H9 (cell line): ENCODE measurements at regions not wholly inside any gene's neighbourhood (a gene's known extent, or its start where the extent isn't known, plus 50 kb on each side); places are given as distances from the start of the nearest gene placed in this dataset.

Source experiments
- DNase-seq: peaks from one replicate; pipeline ENCODE4 v3.0.0-alpha.2; 2017
- H2AFZ ChIP-seq: one replicate; pipeline ENCODE4 v1.6.1; 2013; ENCODE audit warnings: mild to moderate bottlenecking, low read length, control low read depth, moderate library complexity
- H2AK5ac ChIP-seq: 2 replicates; pipeline ENCODE4 v1.6.1; 2013; ENCODE audit warnings: low read length, control low read depth, mixed read lengths; ENCODE audit not compliant: insufficient read length
- H2BK120ac ChIP-seq: one replicate; pipeline ENCODE4 v1.6.1; 2013; ENCODE audit warnings: low read depth, mild to moderate bottlenecking, low read length, control low read depth, inconsistent platforms; ENCODE audit not compliant: poor library complexity, severe bottlenecking
- H2BK12ac ChIP-seq: 2 replicates; pipeline ENCODE4 v1.6.1; 2013; ENCODE audit warnings: low read length, control low read depth, mixed read lengths, low read depth; ENCODE audit not compliant: insufficient read length
- H2BK15ac ChIP-seq: 2 replicates; pipeline ENCODE4 v1.6.1; 2013; ENCODE audit warnings: low read depth, low read length, control low read depth
- H2BK20ac ChIP-seq: one replicate; pipeline ENCODE4 v1.6.1; 2013; ENCODE audit warnings: low read depth, mild to moderate bottlenecking, low read length, control low read depth, inconsistent platforms; ENCODE audit not compliant: poor library complexity, severe bottlenecking
- H2BK5ac ChIP-seq: 2 replicates; pipeline ENCODE4 v1.6.1; 2013; ENCODE audit warnings: low read length, control low read depth, mixed read lengths; ENCODE audit not compliant: insufficient read length
- H3K14ac ChIP-seq: 2 replicates; pipeline ENCODE4 v1.6.1; 2013; ENCODE audit warnings: low read length, control low read depth; ENCODE audit not compliant: insufficient read depth
- H3K18ac ChIP-seq: 2 replicates; pipeline ENCODE4 v1.6.1; 2013; ENCODE audit warnings: low read depth, mild to moderate bottlenecking, mixed read lengths, low read length, control low read depth; ENCODE audit not compliant: insufficient read length
- H3K23ac ChIP-seq: 2 replicates; pipeline ENCODE4 v1.6.1; 2013; ENCODE audit warnings: low read length, control low read depth, mixed read lengths, low read depth; ENCODE audit not compliant: insufficient read length
- H3K23me2 ChIP-seq: 2 replicates; pipeline ENCODE4 v1.6.1; 2013; ENCODE audit warnings: low read depth, mild to moderate bottlenecking, mixed read lengths, low read length, control low read depth; ENCODE audit not compliant: insufficient read length, poor library complexity, severe bottlenecking
- H3K27ac ChIP-seq: 2 replicates; pipeline ENCODE4 v1.5.1; 2013; ENCODE audit warnings: low read length, control low read depth, mixed read lengths, low read depth; ENCODE audit not compliant: insufficient read length
- H3K27me3 ChIP-seq: 2 replicates; pipeline ENCODE4 v1.6.1; 2013; ENCODE audit warnings: low read length, control low read depth, inconsistent platforms; ENCODE audit not compliant: insufficient read depth
- H3K4ac ChIP-seq: 2 replicates; pipeline ENCODE4 v1.6.1; 2013; ENCODE audit warnings: low read depth, mild to moderate bottlenecking, control low read depth, inconsistent platforms, low read length, moderate library complexity
- H3K4me1 ChIP-seq: 2 replicates; pipeline ENCODE4 v1.6.1; 2013; ENCODE audit warnings: low read length, control low read depth, inconsistent platforms; ENCODE audit not compliant: insufficient read depth
- H3K4me2 ChIP-seq: 2 replicates; pipeline ENCODE4 v1.6.1; 2013; ENCODE audit warnings: low read length, control low read depth, mixed read lengths; ENCODE audit not compliant: insufficient read length, insufficient read depth
- H3K56ac ChIP-seq: 2 replicates; pipeline ENCODE4 v1.6.1; 2013; ENCODE audit warnings: low read depth, mild to moderate bottlenecking, mixed read lengths, low read length, control low read depth; ENCODE audit not compliant: insufficient read length
- H3K79me1 ChIP-seq: 2 replicates; pipeline ENCODE4 v1.6.1; 2013; ENCODE audit warnings: low read depth, mild to moderate bottlenecking, moderate library complexity, low read length, control low read depth, inconsistent platforms; ENCODE audit not compliant: insufficient read depth, poor library complexity, severe bottlenecking
- H3K79me2 ChIP-seq: 2 replicates; pipeline ENCODE4 v1.6.1; 2013; ENCODE audit warnings: low read length, control low read depth, inconsistent platforms; ENCODE audit not compliant: insufficient read depth
- H3K9ac ChIP-seq: 2 replicates; pipeline ENCODE4 v1.6.1; 2013; ENCODE audit warnings: low read length, control low read depth, mixed read lengths; ENCODE audit not compliant: insufficient read length; ENCODE audit errors: extremely low read depth
- H3K9me3 ChIP-seq: one replicate; pipeline ENCODE4 v1.6.1; 2013; ENCODE audit warnings: low read depth, low read length, inconsistent platforms; ENCODE audit not compliant: control insufficient read depth
- H3T11ph ChIP-seq: one replicate; pipeline ENCODE4 v1.6.1; 2013; ENCODE audit warnings: mild to moderate bottlenecking, low read length, control low read depth, inconsistent platforms
- H4K20me1 ChIP-seq: one replicate; pipeline ENCODE4 v1.6.1; 2013; ENCODE audit not compliant: control insufficient read depth, insufficient read length, insufficient read depth
- H4K5ac ChIP-seq: 2 replicates; pipeline ENCODE4 v1.6.1; 2013; ENCODE audit warnings: low read depth, mild to moderate bottlenecking, mixed read lengths, low read length, control low read depth; ENCODE audit not compliant: insufficient read length
- H4K8ac ChIP-seq: replicated peaks from 2 replicates; pipeline ENCODE4 v1.6.1; 2013; ENCODE audit warnings: low read length, control low read depth, mixed read lengths, low read depth; ENCODE audit not compliant: insufficient read length
- H4K91ac ChIP-seq: 2 replicates; pipeline ENCODE4 v1.6.1; 2013; ENCODE audit warnings: low read depth, mild to moderate bottlenecking, moderate library complexity, mixed read lengths, low read length, control low read depth; ENCODE audit not compliant: insufficient read length
- H3K27ac Mint-ChIP-seq, 3 experiments: 2 replicates in 2 of 3; 3 replicates in 1 of 3; pipeline ENCODE4 v1.8.0; 2020 to 2021; ENCODE audit warnings: mixed read lengths in 3 of 3, mild to moderate bottlenecking in 1 of 3, moderate library complexity in 1 of 3
- H3K27me3 Mint-ChIP-seq: 2 replicates; pipeline ENCODE4 v1.8.0; 2021; ENCODE audit warnings: low read depth, mild to moderate bottlenecking, moderate library complexity, mixed read lengths
- H3K36me3 Mint-ChIP-seq, 3 experiments: 2 replicates in 2 of 3; 3 replicates in 1 of 3; pipeline ENCODE4 v1.8.0; 2020 to 2021; ENCODE audit warnings: low read depth in 3 of 3, mixed read lengths in 3 of 3; ENCODE audit not compliant: insufficient read depth in 1 of 3
- H3K4me1 Mint-ChIP-seq, 2 experiments: 2 replicates each; pipeline ENCODE4 v1.8.0; 2020; ENCODE audit warnings: mixed read lengths in 2 of 2
- H3K4me3 Mint-ChIP-seq, 2 experiments: 2 replicates in 1 of 2; 3 replicates in 1 of 2; pipeline ENCODE4 v1.8.0; 2020 to 2021; ENCODE audit warnings: mild to moderate bottlenecking in 2 of 2, mixed read lengths in 2 of 2, moderate library complexity in 1 of 2
- H3K9me3 Mint-ChIP-seq, 2 experiments: 2 replicates in 1 of 2; 3 replicates in 1 of 2; pipeline ENCODE4 v1.8.0; 2020; ENCODE audit warnings: mild to moderate bottlenecking in 2 of 2, mixed read lengths in 2 of 2, moderate library complexity in 1 of 2
- CTCF ChIP-seq: fragments of 200-600 bp; sonication (generic); conservative IDR thresholded peaks from 3 replicates; pipeline ENCODE4 v1.8.0; 2021; ENCODE audit warnings: antibody characterized with exemption, mild to moderate bottlenecking
- WGBS: extraction: QIAGEN DNeasy Blood & Tissue Kit; methylation state at CpG from one replicate; pipeline ENCODE4 v1.1.7; 2013; ENCODE audit warnings: missing lambda C conversion rate, low lambda C conversion rate, mixed read lengths; ENCODE audit not compliant: insufficient read length; ENCODE audit errors: extremely low coverage; 5-methylcytosine and 5-hydroxymethylcytosine counted together

- Histone ChIP-seq H3K9me3 (no peaks in the 10 kb centered on the region), H3K4ac (no peak overlapping the region), H4K91ac (no peak overlapping the region), H2AK5ac (no peak overlapping the region), H3K27me3 (no peaks in the 10 kb centered on the region), H4K20me1 (no peaks in the 10 kb centered on the region), H3K14ac (no peak overlapping the region), H2BK5ac (no peak overlapping the region), H2AFZ (no peak overlapping the region), H2BK120ac (no peak overlapping the region), H3K18ac (no peak overlapping the region), H3K79me1 (no peaks in the 10 kb centered on the region), H2BK20ac (no peak overlapping the region), H4K5ac (no peak overlapping the region), H2BK12ac (no peak overlapping the region), H3K4me1 (no peaks in the 10 kb centered on the region), H2BK15ac (no peak overlapping the region), H3K23me2 (no peaks in the 10 kb centered on the region), H3K9ac (no peak overlapping the region), H3K4me2 (no peak overlapping the region), H4K8ac (no peak overlapping the region), H3K23ac (no peak overlapping the region), H3T11ph (no peak overlapping the region), H3K79me2 (no peaks in the 10 kb centered on the region), H3K56ac (no peak overlapping the region), H3K27ac (no peak overlapping the region)
- peaks cover 17% of the 10 kb centered on the region for H3K27me3 Mint-ChIP-seq
- no peaks in the 10 kb centered on the region; a peak in 1 of 7 replicates for H3K36me3 Mint-ChIP-seq
- H3K4me3 Mint-ChIP-seq = no peak overlapping the region
- WGBS = no CpG with 5 or more reads among the region's 10 CpGs
- no peak for TF ChIP-seq CTCF
- no peak for DNase-seq
- H3K27ac Mint-ChIP-seq = no peak overlapping the region; a peak in 1 of 7 replicates
- H3K4me1 Mint-ChIP-seq = peaks cover 3 to 12% of the 10 kb centered on the region in 2 experiments
- peaks cover 7 to 17% of the 10 kb centered on the region in 2 experiments; a peak in 4 of 5 replicates for H3K9me3 Mint-ChIP-seq
These were observed 287.4 kb upstream of the ZMIZ1 start for GRCh38 chr10:78781251-78781913.
